ENCODE measurements at regions not wholly inside any gene's neighbourhood (a gene's known extent, or its start where the extent isn't known, plus 50 kb on each side); places are given as distances from the start of the nearest gene placed in this dataset.
A peak's percentile ranks its signal among the peaks of the same experiment; 100 is the strongest.

GRCh38 chr3:178272841-178273240 is 263.4 kb upstream of the KCNMB2 start:
- DNase-seq, result no peak

- DNase-seq, result no peak
Observed at GRCh38 chr3:178274711-178275110, 261.5 kb upstream of the KCNMB2 start.

GRCh38 chr3:178275311-178275710 is 260.9 kb upstream of the KCNMB2 start:
- DNase-seq, result no peak

GRCh38 chr3:178275793-178276192 is 260.4 kb upstream of the KCNMB2 start:
- DNase-seq, result peak in 1 of 4 experiments; percentile 6

DNA sequence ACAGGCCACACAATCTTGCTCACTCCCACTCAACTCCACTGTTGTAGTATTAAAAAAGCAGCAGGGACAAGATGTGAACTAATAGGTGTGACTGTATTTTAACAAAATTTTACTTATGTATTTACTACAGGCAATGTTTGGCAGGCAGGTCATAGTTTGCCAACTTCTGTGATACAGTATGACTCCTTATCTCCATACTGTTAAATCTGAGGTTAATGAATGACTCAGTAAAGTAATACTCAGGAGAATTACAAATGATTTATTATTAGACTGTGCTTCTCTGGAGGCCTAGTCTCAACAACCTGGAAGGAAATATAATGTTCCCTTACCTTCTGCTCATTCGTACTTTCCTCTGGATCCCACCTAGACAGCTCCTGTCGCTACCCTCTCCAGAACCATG is 258.6 kb upstream of the KCNMB2 start:
- no peak for DNase-seq

- no peak for DNase-seq
Observed at GRCh38 chr3:178283561-178283960, 252.7 kb upstream of the KCNMB2 start.

- no peak for DNase-seq
Observed at GRCh38 chr3:178284181-178284580, 252.1 kb upstream of the KCNMB2 start.

GRCh38 chr3:178288074-178288473 is 248.2 kb upstream of the KCNMB2 start:
- DNase-seq, result no peak

GRCh38 chr3:178289544-178290160 is 246.6 kb upstream of the KCNMB2 start:
- peak in 3 of 4 experiments; percentile 1 to 12 (median 6) for DNase-seq

DNA sequence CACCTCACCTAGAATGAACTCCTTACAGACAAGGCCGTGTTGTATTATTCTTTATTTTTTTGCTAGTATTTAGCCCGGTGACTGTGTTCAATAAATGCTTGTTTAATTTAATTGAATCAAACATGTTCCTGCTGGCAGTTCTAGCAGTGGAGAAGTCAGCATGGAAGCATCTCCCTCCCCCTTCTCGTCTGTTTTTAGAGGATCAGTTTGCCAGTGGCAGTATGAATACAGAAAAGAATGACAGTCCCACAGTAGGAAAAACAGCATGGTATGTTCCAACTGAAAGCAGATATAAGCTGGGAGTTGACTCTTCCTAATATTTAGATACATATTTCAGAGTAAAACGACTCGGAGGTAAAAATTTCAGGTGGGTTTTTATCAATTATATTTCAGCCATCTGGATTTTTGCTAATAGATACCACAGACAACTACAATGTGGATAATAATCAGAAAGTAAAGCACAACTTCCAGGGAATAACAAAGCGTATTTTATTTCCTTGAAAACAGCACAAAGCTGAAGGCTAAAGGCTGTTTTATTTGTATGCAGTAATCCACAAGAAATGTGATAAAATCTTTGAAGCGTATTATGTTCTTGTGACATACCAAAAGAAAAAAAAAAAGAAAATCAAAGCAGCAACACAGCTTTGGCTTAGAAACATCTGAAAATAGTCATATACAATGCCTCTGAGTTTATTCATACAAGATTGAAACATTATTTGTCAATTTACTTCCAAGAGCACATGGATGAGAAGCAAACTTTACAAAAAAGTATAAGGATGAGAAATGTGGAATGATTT is 244.5 kb upstream of the KCNMB2 start:
- DNase-seq, result no peak

DNA sequence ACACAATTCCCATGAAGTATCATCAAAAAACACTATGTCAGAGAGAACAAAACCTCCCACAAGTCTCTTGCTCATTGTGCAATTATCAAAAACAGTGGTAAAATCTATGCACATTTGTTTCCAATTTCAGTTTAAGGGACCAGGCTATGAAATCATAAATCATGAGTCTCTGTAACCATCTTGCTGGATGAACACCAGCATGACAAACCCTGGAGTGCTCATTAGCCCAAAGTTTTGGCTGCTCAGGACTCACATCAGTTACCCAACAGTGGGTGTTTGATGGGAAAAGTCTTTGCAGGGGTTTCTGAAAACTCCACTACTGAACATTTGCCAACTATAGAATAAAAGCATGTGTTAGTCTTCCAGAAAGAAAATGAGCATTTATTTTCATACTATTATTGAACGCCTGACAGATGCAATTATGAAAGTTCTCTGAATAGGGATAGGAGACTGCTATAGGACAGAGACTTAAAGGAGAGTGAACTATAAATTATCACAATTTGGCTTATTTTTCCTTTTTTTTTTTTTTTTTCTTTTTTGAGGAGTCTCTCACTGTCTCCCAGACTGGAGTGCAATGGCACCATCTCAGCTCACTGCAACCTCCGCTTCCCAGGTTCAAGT is 240.8 kb upstream of the KCNMB2 start:
- no peak for DNase-seq

DNA sequence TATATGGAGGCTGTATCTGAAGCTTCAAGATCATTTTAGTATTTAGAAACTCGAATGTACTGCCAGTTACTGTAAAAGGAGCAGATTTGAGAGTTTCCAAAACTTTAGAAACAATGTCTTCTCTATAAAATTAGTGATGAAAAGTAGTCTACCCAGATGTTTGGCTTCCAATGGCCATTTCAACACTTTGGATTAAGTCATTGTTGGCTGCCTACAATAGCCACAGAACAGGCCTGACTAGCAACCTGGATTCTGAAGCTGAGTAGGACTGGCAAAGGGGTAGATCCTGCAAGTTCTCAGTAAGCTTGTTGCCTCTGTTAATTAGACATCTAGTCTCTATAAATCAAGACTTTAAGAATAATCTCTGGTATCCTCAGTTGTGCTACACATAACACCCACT is 239.0 kb upstream of the KCNMB2 start:
- no peak for DNase-seq

DNA sequence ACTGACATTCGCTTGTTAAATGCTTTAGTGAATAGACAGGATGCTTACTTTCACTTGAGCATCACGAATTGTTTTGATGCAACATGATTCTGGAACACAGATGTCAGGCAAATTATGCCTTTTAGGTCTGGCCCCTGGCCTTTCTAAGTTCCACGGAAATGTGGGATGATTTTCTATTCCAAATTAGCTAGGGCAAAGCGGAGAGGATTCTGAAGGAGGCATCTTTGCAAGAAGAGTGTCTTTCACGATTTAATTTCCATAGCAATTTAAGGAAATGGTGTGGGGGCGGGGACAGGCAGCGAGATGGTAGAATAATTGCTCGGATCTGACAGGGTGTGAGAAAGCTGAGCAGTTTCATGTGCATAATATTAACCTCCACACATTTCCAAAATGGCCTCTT is 238.5 kb upstream of the KCNMB2 start:
- no peak for DNase-seq

DNA sequence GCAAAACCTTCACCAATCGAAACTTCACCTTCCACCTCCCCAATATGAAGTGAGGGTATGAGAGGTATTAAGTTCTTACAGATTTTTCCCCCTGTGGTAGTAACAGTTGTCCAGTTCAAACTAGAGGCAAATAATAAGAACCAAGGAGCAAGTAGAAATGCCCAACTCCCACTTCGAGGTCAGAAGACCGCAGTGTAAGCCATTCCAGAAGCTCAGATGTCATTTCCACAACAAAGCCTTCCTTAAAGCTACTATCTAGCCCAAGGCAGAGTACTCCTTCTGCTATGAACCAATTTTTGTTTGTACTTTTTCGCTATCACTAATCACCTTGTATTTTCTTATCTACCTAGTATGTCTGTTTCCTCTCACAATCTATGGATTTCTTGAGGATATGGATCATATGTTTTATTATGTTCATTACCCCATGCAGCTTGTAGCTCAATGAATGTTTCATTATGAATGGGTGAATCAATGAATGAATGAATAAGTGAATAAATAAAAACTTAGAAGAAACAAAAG is 235.7 kb upstream of the KCNMB2 start:
- DNase-seq, result no peak

GRCh38 chr3:178302966-178303930 is 233.0 kb upstream of the KCNMB2 start:
- DNase-seq, result no peak

DNA sequence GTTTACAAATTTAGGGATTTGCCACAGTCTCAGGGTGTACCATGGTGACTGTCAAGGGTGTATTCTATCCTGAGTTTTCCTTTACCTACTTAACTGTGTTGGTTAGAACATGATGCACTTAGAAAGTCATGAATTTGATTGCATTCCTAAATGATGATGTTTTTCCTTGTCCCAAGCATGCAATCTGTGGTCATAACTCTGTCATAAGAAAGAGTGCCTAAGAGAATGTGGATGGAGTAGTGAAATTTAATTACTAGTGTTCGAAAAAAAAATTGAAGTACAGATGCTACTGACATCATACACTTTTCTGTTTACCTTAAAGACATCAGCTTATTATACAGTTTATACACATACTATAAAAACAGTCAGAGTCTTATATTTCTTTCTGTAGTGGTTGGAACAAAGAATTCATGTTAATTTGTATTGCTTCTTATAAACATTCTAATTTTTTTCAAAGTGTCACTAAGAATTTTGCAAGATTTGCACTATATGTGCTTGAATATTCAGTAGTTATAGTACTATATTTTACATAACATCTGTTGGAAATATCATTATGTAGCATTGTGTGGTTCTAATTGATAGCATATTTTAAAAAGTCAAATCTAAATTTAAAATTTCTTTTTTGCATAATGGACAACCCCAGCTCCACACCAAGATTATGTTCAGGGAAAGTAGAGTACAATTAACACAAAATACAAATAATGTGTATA is 231.3 kb upstream of the KCNMB2 start:
- DNase-seq, result no peak

- no peak for DNase-seq
Observed at GRCh38 chr3:178306432-178307115, 229.7 kb upstream of the KCNMB2 start.

GRCh38 chr3:178308771-178309170 is 227.5 kb upstream of the KCNMB2 start:
- peak in 1 of 4 experiments; percentile 8 for DNase-seq

DNA sequence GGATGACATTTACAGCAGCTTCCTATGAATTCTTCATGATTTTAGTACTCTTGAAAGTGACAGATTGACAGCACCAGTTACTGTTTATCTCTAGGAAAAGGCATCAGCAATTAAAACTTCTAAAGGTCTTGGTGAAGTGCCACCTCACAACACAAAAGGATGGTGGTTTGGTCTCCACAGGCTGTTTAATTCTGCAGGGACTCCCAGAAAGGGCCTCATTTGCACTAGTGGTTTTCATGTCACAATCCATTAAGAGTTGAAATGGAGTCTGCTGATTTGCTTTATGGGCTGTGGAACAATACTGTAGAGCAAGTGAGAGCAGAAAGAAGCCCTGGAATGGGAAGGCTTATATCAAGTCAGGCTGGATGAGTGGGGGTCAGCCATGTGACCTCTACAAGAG is 225.3 kb upstream of the KCNMB2 start:
- DNase-seq, result no peak

DNA sequence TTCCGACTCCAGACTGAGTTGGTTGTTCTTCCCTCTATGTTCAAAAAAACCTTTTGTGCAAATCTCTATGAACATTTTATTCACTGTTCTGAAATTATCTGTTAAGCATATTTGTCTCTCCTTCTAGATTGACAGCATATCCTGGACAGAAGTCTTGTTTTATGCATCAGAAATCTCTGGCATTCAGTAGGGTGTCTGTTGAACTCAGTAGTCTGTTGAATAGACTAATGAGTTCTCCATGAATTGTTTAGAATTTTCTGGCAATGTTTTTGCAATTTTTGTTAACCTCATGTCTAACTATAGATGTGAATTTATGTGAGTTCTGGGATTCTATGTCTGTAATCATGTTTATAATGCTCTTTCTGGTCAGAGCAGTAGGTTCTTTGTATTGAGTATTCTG is 222.5 kb upstream of the KCNMB2 start:
- no peak for DNase-seq

- DNase-seq, result no peak
Observed at GRCh38 chr3:178318340-178318739, 217.9 kb upstream of the KCNMB2 start.
